B cell (primary cell): ENCODE measurements at regions not wholly inside any gene's neighbourhood (a gene's known extent, or its start where the extent isn't known, plus 50 kb on each side); places are given as distances from the start of the nearest gene placed in this dataset.

ENCODE experiments used
- ATAC-seq: fragments of 200-7000 bp; cut with Tn5 transposase; one replicate; pipeline ENCODE4 v1.10.0; 2021; ENCODE audit warnings: low read depth, mild to moderate bottlenecking, moderate number of reproducible peaks, moderate library complexity
- CTCF ChIA-PET: fragments of 350-600 bp; sonication (Branson Sonifier 250); formaldehyde crosslinking; loops from one replicate; lab custom pipeline; 2021; ENCODE audit warnings: antibody characterized with exemption, inconsistent platforms; lab: Charles Lee
- POLR2A ChIA-PET: fragments of 350-600 bp; sonication (Branson Sonifier 250); formaldehyde crosslinking; loops from one replicate; lab custom pipeline; 2021; ENCODE audit warnings: antibody characterized with exemption; lab: Charles Lee
- DNase-seq: peaks from one replicate; pipeline ENCODE4 v3.0.0; 2013
- H2AFZ ChIP-seq: 2 replicates; pipeline ENCODE4 v1.6.1; 2012; ENCODE audit warnings: mild to moderate bottlenecking, low read depth, low read length; ENCODE audit not compliant: insufficient read depth, poor library complexity, severe bottlenecking
- H3K27ac ChIP-seq, 2 donors: 1 replicate in 1 of 2; 2 replicates in 1 of 2; pipeline ENCODE4 v1.5.1; 2012 to 2013; ENCODE audit warnings: low read length in 2 of 2, mild to moderate bottlenecking in 2 of 2, moderate library complexity in 1 of 2
- H3K27me3 ChIP-seq, 4 experiments: fragments of 200-600 bp in 1 of 4; sonication (generic) in 1 of 4; replicated peaks in 1 of 4; 1 replicate in 2 of 4; 2 replicates in 2 of 4; pipeline versions ENCODE4 v1.6.1 to v1.7.0; 2013 to 2016; ENCODE audit warnings: low read length in 3 of 4, mild to moderate bottlenecking in 2 of 4, mixed read lengths in 1 of 4, moderate library complexity in 1 of 4; ENCODE audit not compliant: insufficient read depth in 4 of 4, control insufficient read depth in 3 of 4; ENCODE audit errors: control extremely low read depth in 1 of 4
- H3K36me3 ChIP-seq, 2 experiments: replicated peaks in 1 of 2; 1 replicate in 1 of 2; 2 replicates in 1 of 2; pipeline versions ENCODE4 v1.6.1 to v1.7.1; 2013; ENCODE audit warnings: low read length in 1 of 2; ENCODE audit not compliant: insufficient read depth in 2 of 2, control insufficient read depth in 1 of 2; ENCODE audit errors: control extremely low read depth in 1 of 2, extremely low read depth in 1 of 2
- H3K4me1 ChIP-seq, 2 donors: fragments of 200-600 bp in 1 of 2; sonication (generic) in 1 of 2; 1 replicate in 1 of 2; 2 replicates in 1 of 2; pipeline versions ENCODE4 v1.5.1 to v1.6.1; 2013 to 2017; ENCODE audit warnings: low read length in 2 of 2; ENCODE audit not compliant: control insufficient read depth in 2 of 2, insufficient read depth in 2 of 2
- H3K4me2 ChIP-seq: replicated peaks from 2 replicates; pipeline ENCODE3; 2012; ENCODE audit warnings: mild to moderate bottlenecking, low read depth, low read length; ENCODE audit not compliant: poor library complexity, severe bottlenecking
- H3K4me3 ChIP-seq, 5 experiments: fragments of 200-600 bp in 1 of 5; sonication (generic) in 1 of 5; 1 replicate in 3 of 5; 2 replicates in 2 of 5; pipeline versions ENCODE4 v1.5.1 to v1.7.0; 2011 to 2016; ENCODE audit warnings: low read length in 4 of 5, mild to moderate bottlenecking in 4 of 5, low read depth in 2 of 5, control low read depth in 1 of 5, moderate library complexity in 1 of 5; ENCODE audit not compliant: insufficient read depth in 1 of 5; ENCODE audit errors: control extremely low read depth in 1 of 5, extremely low read depth in 1 of 5
- H3K79me2 ChIP-seq: fragments of 200-600 bp; sonication (generic); one replicate; pipeline ENCODE4 v1.6.0; 2016; ENCODE audit warnings: low read length; ENCODE audit not compliant: control insufficient read depth, insufficient read depth
- H3K9ac ChIP-seq: fragments of 200-600 bp; sonication (generic); 2 replicates; pipeline ENCODE4 v1.6.1; 2017; ENCODE audit warnings: mild to moderate bottlenecking, low read length, moderate library complexity
- H3K9me3 ChIP-seq, 3 donors: one replicate each; pipeline versions ENCODE4 v1.6.1 to v1.7.1; 2013; ENCODE audit warnings: low read length in 2 of 3; ENCODE audit not compliant: control insufficient read depth in 2 of 3, insufficient read depth in 1 of 3; ENCODE audit errors: control extremely low read depth in 1 of 3
- H4K20me1 ChIP-seq: 2 replicates; pipeline ENCODE4 v1.6.0; 2012; ENCODE audit warnings: mild to moderate bottlenecking, low read length; ENCODE audit not compliant: insufficient read depth, control insufficient read depth, poor library complexity, severe bottlenecking
- H3K27ac Mint-ChIP-seq: one replicate; pipeline ENCODE4 v1.8.0; 2021; ENCODE audit warnings: mixed read lengths
- H3K27me3 Mint-ChIP-seq: one replicate; pipeline ENCODE4 v1.8.0; 2021; ENCODE audit warnings: mixed read lengths
- H3K4me1 Mint-ChIP-seq: one replicate; pipeline ENCODE4 v1.8.0; 2021; ENCODE audit warnings: mixed read lengths
- H3K4me3 Mint-ChIP-seq: one replicate; pipeline ENCODE4 v1.8.0; 2021; ENCODE audit warnings: mixed read lengths
- H3K9me3 Mint-ChIP-seq: one replicate; pipeline ENCODE4 v1.8.0; 2022; ENCODE audit warnings: mixed read lengths; ENCODE audit not compliant: insufficient read depth
- CTCF ChIP-seq: fragments of 200-600 bp; IDR thresholded peaks from one replicate; pipeline ENCODE4 v1.8.0; 2022; ENCODE audit warnings: antibody characterized with exemption, mild to moderate bottlenecking
- EZH2 ChIP-seq: IDR thresholded peaks from 2 replicates; pipeline ENCODE4 v1.6.1; 2012; ENCODE audit warnings: borderline replicate concordance, low read depth, mild to moderate bottlenecking, moderate library complexity, low read length; ENCODE audit not compliant: insufficient read depth, poor library complexity, severe bottlenecking
- WGBS: methylation state at CpG from one replicate; pipeline ENCODE4 v1.1.5; 2013; ENCODE audit warnings: missing lambda C conversion rate; ENCODE audit not compliant: insufficient coverage; 5-methylcytosine and 5-hydroxymethylcytosine counted together
- intact Hi-C: fragments of 100-400 bp; cut with micrococcal nuclease; formaldehyde crosslinking; loops from one replicate; pipeline ENCODE4 v1.10.0; 2022

- no peaks in the 10 kb centered on the region for H4K20me1 ChIP-seq
- no peak for DNase-seq
- Mint-ChIP-seq H3K9me3 (no peaks in the 10 kb centered on the region), H3K27me3 (peaks cover 4% of the 10 kb centered on the region), H3K4me1 (no peaks in the 10 kb centered on the region), H3K27ac (no peak overlapping the region), H3K4me3 (no peak overlapping the region)
- H3K9me3 ChIP-seq: no peaks in the 10 kb centered on the region
- H3K4me2 ChIP-seq: no peak overlapping the region
- ATAC-seq: no peak
- H2AFZ ChIP-seq: no peak overlapping the region
- H3K4me1 ChIP-seq: no peaks in the 10 kb centered on the region
- H3K27ac ChIP-seq: no peak overlapping the region
- H3K79me2 ChIP-seq: no peaks in the 10 kb centered on the region
- no peak overlapping the region for H3K4me3 ChIP-seq
- H3K36me3 ChIP-seq: no peaks in the 10 kb centered on the region
- WGBS: 100% methylated on average over 3 of the region's 5 CpGs
- ChIA-PET CTCF (no interaction called here), POLR2A (no interaction called here)
- H3K27me3 ChIP-seq: no peaks in the 10 kb centered on the region
- TF ChIP-seq EZH2: no peak
- TF ChIP-seq CTCF: no peak
- intact Hi-C loops: no loop called here
- H3K9ac ChIP-seq: no peak overlapping the region
These were observed 126.3 kb upstream of the DYRK2 start for GRCh38 chr12:67522222-67522621.

GRCh38 chr12:67523538-67523937 lies 125.0 kb upstream of the DYRK2 start:
- ATAC-seq (no peak), DNase-seq (no peak)
- no peak overlapping the region for H3K27ac Mint-ChIP-seq
- TF ChIP-seq EZH2 (no peak), CTCF (no peak)
- CTCF ChIA-PET: interaction anchor here (0.7 kb wide), 1 partner anchor 13 kb away, joined by 3 read pairs; no protein-coding TSS in a partner anchor
- Histone ChIP-seq H4K20me1 (no peaks in the 10 kb centered on the region), H3K79me2 (no peaks in the 10 kb centered on the region), H3K36me3 (no peaks in the 10 kb centered on the region), H3K4me3 (no peak overlapping the region), H3K9me3 (no peaks in the 10 kb centered on the region), H3K27ac (no peak overlapping the region), H3K27me3 (no peaks in the 10 kb centered on the region), H3K9ac (no peak overlapping the region), H3K4me2 (no peak overlapping the region), H3K4me1 (no peaks in the 10 kb centered on the region), H2AFZ (no peak overlapping the region)
- intact Hi-C loops: no loop called here
- no peaks in the 10 kb centered on the region for H3K4me1 Mint-ChIP-seq
- H3K27me3 Mint-ChIP-seq: peaks cover 7% of the 10 kb centered on the region
- WGBS: 93% methylated on average over 4 of the region's 6 CpGs
- POLR2A ChIA-PET: no interaction called here
- H3K9me3 Mint-ChIP-seq: no peaks in the 10 kb centered on the region
- no peak overlapping the region for H3K4me3 Mint-ChIP-seq
